DMS53 (cell line): ENCODE measurements at regions not wholly inside any gene's neighbourhood (a gene's known extent, or its start where the extent isn't known, plus 50 kb on each side); places are given as distances from the start of the nearest gene placed in this dataset.
"Not testable (repeated sequence)": the region's sequence is repeated elsewhere in the genome, so short reads cannot be mapped to it uniquely, and the experiment has no call there.

Source experiments
- DNase-seq: peaks from one replicate; lab custom pipeline; 2025; lab: John Stamatoyannopoulos, UW

DNA sequence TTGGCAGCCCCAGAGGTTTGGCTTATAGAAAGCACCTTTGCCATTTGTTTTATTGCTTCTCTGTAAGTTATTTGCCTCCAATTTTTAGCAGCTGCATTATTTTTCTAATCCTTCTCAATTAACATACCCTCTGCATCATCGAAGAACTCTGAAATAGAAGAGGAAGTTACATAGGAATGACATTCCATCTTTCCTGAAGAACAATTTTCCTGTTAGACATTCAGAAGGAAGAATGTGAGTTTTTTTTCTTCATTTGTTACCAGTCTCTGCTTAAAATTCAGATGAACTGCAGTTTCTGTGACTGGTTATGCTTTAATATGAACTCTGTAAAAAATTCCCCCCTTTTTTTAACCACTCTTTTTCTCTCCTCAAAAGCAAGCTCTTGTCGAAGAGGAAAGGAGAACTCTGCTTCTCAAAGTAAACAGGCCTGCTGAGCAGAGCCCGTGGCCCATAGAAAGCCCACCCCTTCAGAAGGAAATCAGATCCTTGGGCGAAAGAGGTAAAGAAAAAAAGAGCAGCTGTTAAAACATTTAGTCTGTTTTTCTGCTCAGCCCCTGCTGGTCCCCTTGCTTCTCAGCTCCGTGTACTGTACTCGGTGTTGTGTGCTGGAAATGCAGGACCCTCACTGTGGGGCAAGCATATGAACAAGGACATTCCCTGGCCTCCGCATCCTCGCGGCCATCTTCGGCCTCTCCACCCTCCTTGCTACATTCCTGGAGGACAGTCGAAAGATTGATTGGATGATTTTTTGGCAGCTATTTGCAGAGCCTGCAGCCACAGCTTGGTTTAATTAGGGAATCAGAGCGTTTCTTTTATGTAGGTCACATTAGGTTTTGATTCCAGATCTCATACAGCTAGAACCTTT, 164.4 kb upstream of the LRIG3 start:
- DNase-seq = no peak

DNA sequence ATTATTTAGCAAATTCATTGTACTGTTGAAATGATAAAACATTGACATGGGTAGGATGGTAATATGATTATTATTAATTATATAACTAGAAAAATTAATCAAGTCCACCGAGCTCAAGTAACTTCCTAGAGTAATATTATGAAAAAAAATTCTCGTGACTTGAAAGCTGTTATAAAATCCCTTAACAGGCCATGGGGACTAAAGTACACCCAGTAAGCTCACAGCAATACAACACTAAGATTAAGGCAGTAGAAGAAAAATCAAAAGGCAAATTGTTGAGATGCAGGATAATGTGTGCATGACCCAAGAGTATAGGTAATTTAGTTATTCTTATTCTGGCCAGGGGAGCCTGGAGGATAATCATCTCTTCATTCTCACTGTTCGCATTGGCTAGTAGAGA, 162.6 kb upstream of the LRIG3 start:
- DNase-seq = no peak

DNA sequence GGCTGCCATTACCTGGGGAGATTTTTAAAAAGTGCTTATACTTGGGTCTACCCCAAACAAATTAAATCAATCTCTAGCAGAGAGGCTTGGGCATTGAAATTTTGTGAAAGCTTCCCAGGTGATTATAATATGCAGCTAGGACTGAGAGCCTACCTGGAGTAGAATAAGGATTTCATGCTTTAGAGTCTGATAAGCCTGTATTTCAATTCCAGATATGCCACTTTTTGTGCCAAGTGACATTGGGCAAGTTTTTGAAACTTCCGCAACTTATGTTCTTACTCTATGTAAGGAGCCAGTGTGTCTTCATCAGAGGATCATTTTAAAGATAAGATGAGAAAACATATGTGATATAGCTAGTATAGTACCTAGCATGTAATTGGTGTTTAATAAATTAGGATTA, 159.8 kb upstream of the LRIG3 start:
- DNase-seq = no peak

DNA sequence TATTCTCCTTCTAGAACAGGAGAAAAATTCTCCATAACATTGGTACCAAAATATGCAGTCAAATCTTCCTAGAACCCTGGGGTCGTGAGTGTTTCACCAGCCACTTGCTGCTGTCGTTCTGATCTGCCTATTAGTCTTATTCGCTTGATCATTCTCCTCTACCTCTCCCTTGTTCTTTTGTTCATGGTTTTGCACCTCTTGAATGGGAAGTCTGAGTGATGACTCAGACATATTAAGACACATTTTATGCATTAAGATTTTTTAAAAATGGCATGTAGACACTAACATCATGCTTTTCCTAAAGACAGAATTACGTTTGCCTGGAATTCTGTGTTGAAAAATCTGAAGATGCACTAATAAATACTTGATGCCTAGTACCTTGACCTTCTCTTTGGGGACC, 159.2 kb upstream of the LRIG3 start:
- no peak for DNase-seq

DNA sequence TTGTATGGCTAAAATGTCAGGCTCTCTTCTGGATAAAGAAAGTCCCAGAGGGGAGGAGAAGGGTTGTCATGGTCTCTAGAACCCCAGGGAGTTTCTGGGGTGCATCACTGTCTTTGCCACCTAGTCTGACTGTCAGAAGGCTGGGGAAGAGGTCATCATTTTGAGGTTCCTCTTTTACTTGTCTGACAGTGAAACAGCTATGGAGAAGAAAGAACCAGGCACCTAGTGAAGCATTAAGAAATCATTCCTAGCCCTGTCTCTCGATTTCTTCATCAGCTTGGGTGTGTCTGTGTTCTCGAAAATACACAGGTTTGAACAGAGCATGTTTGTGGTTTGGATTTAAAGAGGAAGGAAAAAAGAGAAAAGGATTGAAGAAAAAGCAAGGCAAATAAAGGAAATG, 158.7 kb upstream of the LRIG3 start:
- no peak for DNase-seq

DNA sequence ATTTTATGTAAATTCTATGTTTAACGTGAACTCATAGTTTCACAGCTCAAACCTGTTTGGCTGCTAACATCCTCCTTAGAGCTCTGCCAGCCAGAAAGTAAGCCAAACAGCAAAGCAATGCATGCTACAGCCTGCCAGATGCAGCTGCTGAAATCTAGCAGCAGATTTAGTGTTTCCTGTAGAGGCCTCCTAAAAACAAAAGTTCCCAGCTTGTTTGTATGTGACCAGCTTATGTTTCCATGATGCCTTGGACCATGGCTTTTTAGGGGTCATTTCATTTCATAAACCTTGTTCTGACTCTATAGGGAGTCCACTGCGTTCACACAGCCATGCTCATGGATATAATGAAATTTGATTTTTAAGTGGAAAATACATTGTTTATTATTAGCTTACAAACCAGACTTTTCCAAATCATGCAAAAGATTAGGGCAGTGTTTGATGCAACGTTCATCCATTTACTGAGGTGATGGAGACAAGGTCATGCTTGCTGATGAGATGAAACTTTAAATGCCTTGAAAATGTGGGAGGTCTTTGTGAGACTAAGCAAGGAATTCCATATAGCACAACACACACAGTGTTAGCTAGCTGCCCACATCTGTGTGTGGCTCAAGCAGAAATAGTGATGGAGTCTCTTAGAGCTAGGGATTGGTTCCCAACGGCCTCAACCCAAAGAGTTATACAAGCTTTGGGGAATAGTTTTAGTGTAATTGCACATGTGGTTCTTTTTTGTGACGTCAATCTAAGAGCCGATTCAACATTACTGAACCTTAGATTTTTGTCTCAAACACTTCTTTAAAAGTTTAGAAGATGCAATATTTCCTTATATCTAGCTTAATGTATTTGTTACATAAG, 157.5 kb upstream of the LRIG3 start:
- peak; percentile 50 for DNase-seq

DNA sequence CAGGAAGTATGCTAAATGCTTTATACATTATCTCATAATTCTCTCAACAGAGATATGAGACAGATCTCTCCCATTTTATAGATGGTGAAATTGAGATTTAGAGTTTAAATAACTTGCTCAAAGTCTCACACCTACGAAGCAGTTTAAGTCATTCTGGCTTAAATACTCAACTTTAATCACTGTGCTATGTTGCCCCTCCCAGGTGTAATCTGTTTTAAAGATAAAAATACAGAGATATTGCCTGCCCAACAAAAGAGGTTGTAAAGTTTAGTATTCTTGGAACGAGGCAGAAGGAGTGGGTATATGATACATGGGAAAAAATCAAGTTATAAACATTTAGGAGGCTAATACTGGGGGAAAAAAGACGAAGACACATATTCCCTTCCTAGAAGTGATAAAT, 156.8 kb upstream of the LRIG3 start:
- DNase-seq = no peak

DNA sequence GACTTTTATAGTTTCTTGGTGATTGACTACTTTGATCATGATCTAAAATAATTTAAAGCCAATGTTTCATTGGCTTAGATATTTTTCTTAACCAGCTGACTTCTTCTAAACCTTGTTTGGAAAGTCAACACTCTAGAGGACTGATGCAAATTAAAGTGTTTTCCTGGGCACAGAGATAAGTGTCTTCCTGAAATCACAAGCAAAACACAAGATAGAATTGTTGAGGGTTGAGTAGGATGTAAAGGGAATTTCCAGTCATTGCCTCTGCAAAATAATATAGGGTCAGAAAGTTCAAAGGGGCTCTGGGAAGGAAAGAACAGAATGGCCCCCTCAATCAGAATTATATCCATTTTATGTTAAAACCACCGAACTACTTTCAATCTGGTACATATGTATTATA, 156.3 kb upstream of the LRIG3 start:
- DNase-seq = peak; percentile 33

DNA sequence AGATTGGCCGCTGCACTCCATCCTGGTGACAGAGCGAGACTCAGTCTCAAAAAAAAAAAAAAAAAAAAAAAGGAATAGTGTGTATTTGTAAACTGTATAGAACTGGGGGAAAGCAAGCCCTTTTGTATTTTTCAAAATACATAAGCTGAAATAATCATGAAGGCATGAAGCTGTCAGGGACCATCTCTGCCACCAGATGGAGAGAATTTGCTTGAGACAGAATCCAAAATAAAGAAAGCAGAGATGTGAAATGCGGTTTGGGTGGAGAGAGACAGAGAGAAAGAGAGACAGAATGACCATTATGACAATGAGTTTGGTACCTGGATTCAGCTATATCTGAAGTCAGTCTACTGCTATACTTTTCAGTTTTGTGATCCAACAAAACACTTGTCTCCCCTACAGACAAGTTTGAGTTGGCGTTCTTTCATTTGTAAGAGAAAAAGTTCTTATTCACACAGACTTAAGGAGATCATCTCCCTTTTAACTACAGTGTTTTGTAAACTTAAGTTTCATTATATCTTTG, 155.7 kb upstream of the LRIG3 start:
- peak; percentile 29 for DNase-seq

DNA sequence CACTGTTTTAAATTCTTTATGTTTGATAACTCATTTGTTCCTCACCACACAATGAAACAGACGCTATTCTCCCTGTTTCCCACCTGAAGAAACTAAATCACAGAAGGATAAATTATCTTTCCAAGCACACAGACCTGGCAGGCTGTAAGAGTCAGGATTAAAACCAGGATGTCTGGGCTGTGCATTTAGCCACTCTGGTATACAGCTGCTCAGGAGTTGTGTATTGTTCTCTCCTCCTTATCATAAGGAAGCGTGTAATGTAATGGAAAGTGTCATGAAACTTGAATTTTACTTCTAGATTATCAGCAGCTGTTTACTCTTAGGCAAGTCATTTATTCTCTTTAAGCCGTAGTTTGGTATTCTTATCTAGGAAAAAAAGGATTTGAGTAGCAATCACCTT, 154.8 kb upstream of the LRIG3 start:
- no peak for DNase-seq

DNA sequence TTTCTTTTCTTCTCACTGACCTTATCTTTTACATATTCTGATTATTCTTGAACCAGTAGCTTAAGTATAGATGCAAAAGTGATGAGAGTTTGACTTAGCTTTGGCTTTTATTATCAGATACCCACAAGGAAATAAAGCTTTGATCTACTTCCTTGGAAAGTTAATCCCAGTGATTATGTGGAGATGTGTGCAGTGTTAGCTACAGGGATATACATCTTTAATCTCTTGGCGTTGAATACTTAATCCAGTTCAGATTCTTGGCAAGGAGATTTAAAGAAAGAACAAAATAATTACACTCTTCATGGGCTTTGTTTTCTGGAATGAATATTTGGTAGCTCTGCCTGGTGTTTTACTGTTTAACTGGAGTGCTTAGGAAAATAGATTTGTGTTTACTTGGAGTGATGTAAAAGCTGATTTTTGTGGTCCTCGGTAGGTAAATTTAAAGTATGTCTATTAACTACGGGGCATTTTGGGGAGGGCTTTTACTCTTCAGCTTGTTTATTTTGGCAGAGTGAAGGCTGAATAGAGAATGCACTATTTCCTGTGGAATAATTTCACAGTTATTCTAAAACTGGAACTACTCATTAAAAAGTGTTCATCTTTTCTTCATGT, 150.1 kb upstream of the LRIG3 start:
- peak; percentile 50 for DNase-seq

DNA sequence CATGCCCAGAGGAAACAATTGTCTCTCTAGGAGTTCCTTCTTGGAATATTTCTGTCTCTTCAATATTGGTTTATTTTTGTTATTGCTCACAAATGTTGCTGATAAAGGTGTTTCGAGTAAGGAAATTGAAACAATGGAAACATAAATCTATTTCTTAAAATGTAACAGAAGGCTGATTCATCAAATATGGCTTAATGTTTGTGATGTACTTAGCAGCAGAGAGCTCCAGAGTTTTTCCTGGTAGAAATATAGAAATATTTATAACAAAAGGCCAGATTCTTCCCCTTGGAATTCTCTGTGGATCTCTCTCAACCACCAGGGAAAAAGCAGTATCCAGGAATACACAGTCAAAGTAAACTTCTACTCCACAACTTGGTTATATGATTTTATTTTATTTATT, 149.2 kb upstream of the LRIG3 start:
- peak; percentile 13 for DNase-seq

DNA sequence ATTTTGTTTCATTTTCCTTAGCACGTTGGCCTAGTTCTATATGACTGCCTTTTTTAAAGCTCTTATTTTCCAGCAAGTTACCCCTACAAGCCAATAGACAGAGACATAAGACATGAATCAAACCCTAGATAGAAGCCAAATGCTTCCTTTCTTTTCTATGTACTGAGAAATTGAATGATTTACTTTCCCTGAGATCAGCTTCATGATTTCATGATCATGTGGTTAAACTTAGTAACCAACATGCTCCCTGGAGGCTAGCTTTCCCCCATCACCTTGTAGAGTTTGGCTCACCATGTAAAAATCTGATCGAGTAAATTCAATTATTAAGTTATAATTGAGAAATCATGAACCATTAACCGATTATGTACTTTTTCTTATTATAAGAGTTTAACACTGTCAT, 148.1 kb upstream of the LRIG3 start:
- DNase-seq = no peak

DNA sequence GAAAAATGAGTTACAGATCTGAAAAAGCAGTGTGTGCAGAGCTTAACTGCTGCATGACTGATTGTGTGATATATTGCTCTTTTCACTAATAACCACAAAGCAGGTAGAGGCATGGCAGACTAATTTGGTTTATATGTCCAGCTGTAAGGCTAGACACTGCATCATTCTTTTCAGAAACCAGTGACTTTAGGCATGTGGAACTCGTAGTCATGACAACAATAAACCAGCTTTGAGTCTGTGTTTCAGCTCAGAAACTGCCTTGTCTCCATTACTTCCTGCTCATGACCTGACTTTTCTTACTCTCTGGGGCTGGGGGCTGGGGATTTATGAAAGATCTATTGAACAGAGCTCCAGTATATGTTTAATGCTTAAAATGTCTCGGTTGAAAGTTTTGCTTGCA, 146.8 kb upstream of the LRIG3 start:
- DNase-seq = peak; percentile 88

DNA sequence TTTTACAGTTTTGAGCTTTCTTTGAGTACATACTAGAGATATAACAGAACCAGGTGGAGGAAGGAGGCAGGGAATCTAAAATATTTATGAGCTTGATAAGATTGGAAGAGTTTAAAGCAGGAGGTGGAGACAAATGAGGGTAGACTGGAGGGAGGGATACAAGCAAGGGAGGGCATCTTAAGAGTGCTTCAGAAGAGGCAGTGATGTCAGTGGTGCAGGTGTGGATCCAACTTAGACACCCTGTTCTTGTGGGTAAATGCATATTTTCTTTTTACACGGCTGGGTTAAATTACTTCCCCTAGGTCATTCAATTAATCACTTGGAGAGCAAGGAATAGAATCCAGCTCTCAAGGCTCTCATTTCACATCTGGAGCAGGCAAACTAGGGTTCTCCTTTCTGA, 146.1 kb upstream of the LRIG3 start:
- peak; percentile 48 for DNase-seq

DNA sequence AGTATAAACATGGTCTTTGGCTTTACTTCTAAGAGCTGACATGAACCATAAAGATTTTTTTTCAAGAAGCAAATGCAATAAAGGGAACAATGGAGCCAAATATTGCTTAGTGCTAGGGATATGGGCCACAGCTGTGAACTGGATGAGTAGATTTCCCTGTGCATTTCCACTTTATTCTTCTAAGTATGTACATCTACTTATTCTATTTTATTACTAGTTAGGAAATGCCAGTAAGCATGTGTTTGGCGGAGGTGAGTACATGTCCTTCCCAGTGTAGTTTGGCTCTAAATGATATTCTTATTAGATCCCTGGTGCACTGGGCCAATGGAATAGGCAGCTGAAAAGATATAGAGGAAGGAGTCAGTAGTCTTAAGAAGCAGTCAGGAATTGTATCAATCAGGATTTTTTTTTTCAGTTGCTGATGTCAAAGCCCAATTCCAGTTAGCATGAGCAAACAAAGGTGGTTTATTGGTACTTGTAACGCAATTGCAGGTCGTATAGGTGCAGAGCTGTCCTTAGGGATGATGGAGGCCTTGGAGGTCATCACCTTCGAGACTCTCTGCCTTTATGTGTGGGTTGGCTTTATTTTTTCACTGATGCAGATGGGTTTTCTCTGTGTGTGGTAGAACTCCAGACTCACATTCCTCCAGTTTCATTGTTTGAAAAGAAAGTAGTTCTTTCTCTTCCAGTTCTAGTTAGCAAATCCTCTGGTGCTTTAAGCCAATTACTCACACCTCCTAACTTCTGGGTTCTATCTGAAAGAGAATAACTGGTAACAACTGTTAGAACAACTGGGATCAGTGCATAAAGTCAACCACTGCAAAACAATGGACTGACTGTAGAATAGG, 139.0 kb upstream of the LRIG3 start:
- DNase-seq = peak; percentile 63

DNA sequence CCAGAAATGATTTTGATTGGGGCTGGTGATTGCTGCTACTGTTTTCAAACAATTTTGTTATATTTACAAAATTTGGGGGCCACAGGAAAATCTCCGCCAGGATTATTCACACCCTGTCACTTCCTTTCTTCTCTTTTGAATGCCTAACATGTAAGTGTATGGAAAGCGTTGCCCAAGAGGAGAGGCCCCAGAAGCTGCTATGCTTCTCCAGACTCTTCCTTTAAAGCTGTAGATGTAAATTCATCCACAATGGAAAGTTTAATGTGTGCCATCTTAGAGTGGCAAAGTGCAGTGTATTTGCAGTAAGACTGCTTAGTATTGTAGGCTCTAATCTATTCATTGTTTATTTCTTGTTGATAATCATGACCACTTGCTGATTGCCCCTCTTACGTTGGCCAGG, 136.7 kb upstream of the LRIG3 start:
- no peak for DNase-seq

DNA sequence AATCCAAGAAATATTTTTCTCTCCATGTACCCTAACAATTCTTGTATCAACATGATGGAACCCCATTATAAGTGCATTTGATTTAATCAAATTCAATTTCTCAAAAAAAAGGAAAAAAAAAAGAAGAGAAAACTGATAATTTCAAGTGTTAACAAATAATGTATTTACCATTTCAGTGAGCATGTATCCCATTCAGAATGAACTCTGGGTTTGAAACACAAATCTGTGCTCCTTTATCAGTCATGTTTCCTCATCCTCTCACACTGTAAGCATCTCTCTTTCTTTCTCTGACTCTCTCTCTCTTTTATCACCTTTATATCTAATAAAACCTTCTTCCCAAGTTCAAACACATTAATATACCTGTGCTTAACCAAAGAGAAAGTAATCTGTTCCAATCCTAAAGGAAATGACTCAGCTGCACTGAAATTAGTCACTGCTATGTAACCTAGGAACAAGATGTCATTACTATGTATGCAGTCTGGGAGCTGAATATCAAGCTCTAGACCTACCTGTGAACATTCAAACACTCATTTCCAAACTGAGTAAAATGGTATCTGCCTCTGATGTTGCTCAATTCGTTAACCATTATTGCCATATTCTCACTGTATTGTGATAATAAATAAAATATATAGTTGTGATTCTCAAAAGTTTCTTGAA, 135.0 kb upstream of the LRIG3 start:
- peak; percentile 96 for DNase-seq

DNA sequence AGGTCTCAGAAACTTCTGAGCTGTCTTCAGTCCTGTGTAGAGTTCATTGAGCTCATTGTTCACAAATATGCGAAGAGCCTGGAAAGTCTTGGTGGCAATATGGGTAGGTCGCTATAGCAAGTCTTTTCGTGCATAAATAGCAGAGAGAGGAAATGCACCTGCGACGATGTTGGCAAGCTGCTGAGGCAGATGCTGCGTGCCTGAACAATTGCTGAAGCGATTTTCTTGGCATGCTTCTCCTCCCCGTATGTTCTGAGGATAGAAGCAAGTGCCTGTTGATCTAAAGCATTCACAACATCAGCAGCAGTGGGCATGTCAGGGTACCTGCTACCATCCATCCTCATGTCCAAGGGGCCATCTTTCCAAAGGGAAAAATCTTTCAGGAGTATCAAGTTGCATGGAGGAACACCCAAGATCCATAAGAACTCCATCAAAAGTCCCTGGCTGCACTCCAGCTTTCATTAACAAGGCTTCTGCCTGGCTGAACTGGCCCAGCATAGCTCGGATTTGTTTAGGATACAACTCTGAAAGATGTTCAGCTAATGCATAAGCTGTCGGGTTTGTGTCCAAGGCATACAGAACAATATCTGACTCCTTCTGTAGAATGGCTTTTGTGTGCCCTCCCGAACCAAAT, 133.1 kb upstream of the LRIG3 start:
- DNase-seq = not testable (repeated sequence)

DNA sequence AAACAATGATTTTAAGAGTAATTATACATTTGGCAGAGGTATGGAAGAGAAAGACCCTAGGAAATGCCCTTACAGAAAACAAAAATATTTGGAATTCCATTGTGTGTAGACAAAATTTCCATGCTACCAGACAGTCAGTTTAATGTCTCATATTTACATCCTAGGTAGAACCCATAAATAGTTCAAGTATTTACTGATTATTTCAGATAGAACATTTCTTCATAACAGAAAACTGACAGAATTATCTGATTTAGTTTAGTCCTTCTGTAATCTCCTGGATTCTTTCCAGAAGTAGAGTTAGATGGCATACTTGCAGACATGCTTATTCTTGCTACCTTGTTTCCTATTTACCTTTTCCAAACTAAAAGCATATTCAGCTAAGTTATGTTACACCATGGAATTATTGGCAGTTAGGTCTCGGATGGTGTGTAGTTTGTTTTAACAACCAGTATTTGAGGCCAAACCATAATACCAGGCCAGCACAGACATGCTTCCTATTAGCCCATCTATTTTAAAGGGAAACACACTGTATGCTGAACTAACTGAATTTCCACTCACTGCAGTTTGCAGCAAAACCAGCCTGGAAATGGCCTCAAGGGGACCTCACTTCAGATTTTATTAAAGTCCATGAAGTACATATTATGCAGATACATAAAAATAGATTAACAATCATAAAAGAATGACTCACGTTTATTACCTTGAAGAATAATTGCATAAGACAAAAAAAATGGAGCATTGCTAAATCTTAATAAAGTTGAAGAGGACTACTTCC, 126.6 kb upstream of the LRIG3 start:
- DNase-seq = no peak
